Left ventricle myocardium superior (tissue), 1 donor: ENCODE measurements at regions not wholly inside any gene's neighbourhood (a gene's known extent, or its start where the extent isn't known, plus 50 kb on each side); places are given as distances from the start of the nearest gene placed in this dataset.
"Not testable (repeated sequence)": the region's sequence is repeated elsewhere in the genome, so short reads cannot be mapped to it uniquely, and the experiment has no call there.

ENCODE experiments used
- ATAC-seq: fragments of 200-7000 bp; cut with Tn5 transposase; one replicate; pipeline ENCODE4 v1.9.1; 2020; ENCODE audit warnings: mild to moderate bottlenecking, moderate library complexity
- DNase-seq: peaks from one replicate; pipeline ENCODE4 v3.0.0-alpha.2; 2020
- intact Hi-C: fragments of 100-400 bp; cut with micrococcal nuclease; formaldehyde crosslinking; loops from one replicate; pipeline ENCODE4 v1.11.0; 2022
- donor health status: DM: no; HTN: yes; CAD: no; lungs with severe emphysema.

GRCh38 chr12:3365463-3366411 is 125.3 kb upstream of the PRMT8 start:
- peak; percentile 90 for ATAC-seq

DNA sequence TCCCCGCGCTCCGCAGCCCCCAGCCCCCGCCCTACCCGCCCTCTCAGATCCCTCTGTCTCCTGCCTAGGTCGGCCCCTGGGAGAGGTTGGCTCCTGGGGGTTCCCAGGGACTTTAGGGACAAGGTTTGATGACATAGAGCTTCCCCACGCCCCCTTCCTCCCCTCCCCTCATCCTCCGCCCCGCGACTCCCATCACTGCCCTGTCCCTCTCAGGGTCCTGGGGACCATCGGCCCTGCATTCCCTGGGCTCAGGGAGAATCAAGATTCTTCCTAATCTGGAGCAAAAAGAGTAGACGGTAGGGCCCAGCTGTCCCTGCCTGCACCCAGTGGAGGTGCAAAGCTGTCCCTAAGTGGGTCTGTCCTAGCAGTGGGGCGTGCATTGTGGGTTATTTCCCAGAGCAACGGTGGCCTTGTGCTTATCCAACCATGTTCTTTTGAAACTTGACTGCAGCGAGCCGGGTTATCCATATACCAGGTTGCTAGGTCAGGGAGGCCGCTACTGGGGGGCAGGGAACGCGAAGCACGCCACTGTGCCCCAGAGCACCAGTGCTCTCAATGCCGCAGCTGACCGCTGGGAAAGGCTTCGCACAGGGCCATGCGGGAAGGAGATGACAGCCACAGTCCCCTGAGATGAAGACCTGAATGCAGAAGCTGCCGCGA is 124.4 kb upstream of the PRMT8 start:
- DNase-seq (no peak), ATAC-seq (no peak)
- intact Hi-C loops: no loop called here

More at GRCh38 chr12:3365463-3366411, 125.3 kb upstream of the PRMT8 start:
- DNase-seq: peak; percentile 57
- intact Hi-C loops: no loop called here

DNA sequence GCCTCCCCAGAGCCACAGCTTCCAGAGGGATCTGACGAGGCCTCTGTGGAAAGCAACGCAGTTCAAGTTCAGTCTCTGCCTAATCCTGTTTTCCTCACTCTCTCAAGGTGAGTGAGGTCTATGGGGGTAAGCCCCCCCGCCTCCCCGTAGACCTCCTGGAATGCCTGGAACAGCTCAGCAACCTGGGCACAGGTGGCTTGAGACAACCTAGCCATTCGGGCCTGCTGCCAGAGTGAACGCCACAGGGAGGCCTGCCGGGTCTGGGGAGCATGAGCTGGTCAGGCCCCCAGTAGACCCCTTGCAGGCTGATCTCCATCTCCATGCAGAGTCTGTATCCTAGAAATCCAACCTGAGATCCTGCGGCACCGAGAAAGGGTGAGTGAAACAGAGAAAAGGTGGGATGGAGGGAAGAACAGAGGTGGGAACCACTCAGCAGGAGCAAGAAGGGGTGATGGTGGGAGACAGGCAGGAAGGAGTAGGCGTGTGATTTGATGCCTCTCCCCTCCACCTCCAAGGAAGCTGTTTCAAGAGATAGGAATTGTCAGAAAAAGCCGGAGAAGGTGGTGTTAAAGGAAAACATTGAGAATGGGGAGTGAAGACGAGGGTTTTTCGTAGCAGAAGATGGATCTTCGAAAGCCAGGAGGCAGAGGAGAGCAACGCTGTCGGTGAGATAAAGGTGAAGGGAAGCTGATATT is 123.1 kb upstream of the PRMT8 start:
- ATAC-seq (no peak), DNase-seq (no peak)
- intact Hi-C loops: no loop called here

DNA sequence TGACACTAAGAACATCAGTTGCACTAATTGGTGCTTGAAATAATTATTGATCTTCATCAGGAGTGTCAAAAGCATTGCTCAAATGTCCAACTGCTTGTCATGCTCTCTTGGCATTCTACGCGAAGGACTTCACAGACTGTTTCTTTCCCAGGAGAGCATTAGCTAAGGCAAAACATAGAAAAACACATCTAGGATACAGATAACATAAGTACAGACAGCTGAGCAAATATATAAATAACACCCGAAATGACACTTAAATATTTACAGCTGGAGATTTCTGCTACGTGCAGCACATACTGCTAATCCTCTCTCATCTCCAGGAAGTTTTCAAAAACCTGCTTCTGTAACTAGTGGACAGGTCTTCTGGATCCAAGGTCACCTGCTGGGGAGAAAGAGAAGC is 120.0 kb upstream of the PRMT8 start:
- intact Hi-C loops: no loop called here
- ATAC-seq: no peak
- no peak for DNase-seq

- ATAC-seq (no peak), DNase-seq (no peak)
- intact Hi-C loops: no loop called here
Measured at GRCh38 chr12:3375326-3375725, 115.7 kb upstream of the PRMT8 start.

GRCh38 chr12:3376779-3377455 is 114.1 kb upstream of the PRMT8 start:
- ATAC-seq (no peak), DNase-seq (no peak)
- intact Hi-C loops: no loop called here

DNA sequence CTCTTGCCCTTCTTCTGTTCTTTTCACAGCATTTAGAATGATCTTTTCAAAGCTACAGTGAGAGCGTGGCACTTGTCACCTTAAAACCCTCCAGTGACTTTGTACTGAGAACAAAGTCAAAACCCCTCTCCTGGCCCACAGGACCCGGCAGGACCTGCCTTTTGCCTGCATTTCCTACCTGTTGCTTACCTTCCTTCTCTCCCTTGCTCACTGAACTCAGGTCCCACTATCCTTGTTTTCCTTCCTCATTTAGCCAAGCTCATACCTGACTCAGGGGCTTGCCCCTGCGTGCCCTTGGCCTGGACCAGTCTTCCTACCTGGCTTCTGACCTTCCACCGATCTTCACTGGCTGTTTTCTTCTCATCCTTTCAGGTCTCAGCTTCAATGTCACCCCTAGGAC is 112.3 kb upstream of the PRMT8 start:
- ATAC-seq: no peak
- intact Hi-C loops: no loop called here

DNA sequence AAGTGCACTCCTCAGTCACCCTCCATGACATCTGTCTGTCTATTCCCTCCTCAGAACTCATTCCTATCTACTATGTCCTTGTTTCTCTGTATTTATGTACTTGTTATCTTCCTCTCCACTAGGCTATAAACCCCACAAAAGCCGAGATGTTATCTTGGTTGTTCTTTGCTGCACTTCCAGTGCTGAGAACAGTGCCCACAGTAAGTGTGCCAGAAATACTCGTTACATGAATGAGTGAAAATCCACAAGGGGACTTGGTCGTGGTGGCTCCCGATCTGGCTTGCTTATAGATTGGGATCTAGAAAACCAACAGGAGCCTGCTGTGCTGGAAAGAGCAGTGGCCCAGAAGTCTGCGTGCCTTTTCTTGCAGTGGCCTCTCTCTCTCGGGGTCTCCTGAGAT is 111.9 kb upstream of the PRMT8 start:
- DNase-seq (no peak), ATAC-seq (no peak)
- intact Hi-C loops: no loop called here

More for the DNA sequence above, 112.3 kb upstream of the PRMT8 start:
- no peak for DNase-seq

DNA sequence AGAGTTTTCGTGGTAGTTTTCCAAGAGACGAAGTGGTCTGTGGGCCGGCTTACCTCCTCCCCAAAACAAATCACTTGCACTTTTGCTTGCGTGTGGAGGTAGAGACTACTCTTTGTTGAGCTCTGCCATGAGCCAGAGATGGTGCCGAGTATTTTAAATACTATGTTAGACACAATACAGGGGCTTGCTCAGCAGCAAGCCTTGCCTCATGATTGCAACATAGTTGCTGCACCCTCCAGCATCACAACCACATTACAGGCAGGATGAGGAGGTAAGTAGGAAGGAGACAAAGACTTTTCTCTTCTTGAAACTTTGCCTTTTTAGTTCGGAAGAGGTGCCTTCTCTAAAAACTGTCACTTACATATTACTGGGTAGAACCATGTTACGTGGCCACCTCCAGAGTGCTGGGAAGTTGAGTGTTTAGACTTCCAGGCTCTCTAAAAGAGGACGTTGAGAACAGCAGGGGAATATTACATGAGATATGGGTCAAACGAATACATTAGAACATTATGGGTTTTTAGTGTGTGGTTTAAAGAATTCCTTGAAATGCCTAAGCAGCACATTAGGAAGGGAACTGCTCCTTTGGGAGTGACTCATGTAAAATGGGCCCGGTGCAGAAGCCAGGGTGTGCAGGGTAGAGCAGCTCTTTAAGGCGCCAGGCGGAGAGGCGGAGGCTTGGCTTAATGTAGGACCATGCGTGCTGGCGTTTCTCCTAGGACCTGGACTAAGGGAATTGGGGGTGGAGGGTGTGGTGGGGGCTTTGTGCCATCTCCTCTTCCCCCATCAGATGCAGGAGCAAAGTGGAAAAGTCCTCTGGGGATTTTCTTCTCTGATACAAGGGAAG is 110.6 kb upstream of the PRMT8 start:
- intact Hi-C loops: no loop called here
- DNase-seq (peak; percentile 42), ATAC-seq (peak; percentile 82)

GRCh38 chr12:3381059-3382047 is 109.7 kb upstream of the PRMT8 start:
- DNase-seq: no peak
- peak; percentile 74 for ATAC-seq
- intact Hi-C loops: no loop called here

- ATAC-seq (no peak), DNase-seq (no peak)
Measured at GRCh38 chr12:3389986-3390385, 101.0 kb upstream of the PRMT8 start.

DNA sequence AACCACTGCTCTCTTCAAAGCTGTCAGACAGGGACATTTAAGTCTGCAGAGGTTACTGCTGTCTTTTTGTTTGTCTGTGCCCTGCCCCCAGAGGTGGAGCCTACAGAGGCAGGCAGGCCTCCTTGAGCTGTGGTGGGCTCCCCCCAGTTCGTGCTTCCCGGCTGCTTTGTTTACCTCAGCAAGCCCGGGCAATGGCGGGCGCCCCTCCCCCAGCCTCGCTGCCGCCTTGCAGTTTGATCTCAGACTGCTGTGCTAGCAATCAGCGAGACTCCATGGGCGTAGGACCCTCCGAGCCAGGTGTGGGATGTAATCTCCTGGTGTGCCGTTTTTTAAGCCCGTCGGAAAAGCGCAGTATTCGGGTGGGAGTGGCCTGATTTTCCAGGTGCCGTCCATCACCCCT is 93.4 kb upstream of the PRMT8 start:
- DNase-seq, ATAC-seq, intact Hi-C loops: not testable (repeated sequence)

More at GRCh38 chr12:3389986-3390385, 101.0 kb upstream of the PRMT8 start:
- intact Hi-C loops: no loop called here

GRCh38 chr12:3398196-3398789 is 92.7 kb upstream of the PRMT8 start:
- intact Hi-C loops: no loop called here
- ATAC-seq (no peak), DNase-seq (no peak)

DNA sequence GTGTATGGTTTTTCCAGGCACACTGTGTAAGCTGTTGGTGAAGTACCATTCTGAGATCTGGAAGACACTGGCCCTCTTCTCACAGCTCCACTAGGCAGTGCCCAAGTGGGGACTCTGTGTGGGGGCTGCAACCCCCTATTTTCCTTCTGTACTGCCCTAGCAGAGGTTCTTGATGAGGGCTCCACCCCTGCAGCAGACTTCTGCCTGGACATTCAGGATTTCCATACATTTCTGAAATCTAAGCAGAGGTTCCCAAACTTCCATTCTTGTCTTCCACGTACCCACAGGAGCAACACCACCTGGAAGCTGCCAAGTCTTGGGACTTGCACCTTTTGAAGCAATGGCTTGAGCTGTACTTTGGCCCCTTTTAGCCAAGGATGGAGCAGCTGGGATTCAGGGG is 85.2 kb upstream of the PRMT8 start:
- intact Hi-C loops: no loop called here
- DNase-seq (no peak), ATAC-seq (no peak)

DNA sequence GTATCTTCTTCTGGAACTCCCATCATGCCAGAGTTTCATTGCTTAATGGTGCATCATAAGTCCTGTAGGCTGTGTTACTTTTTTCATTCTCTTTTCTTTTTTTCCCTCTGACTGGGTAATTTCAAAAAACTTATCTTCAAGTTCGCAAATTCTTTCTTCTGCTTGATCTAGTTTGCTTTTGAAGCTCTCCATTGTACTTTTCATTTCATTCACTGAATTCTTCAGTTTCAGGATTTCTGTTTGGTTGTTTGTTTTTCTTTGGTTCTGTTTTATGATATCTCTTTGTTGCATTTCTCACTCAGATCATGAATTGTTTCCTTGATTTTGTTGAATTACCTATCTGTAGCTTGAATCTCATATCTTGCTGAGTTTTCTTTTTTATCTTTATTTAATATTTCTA is 83.3 kb upstream of the PRMT8 start:
- DNase-seq: no peak
- intact Hi-C loops: no loop called here
- ATAC-seq: no peak

- DNase-seq: no peak
- ATAC-seq: no peak
- intact Hi-C loops: no loop called here
Measured at GRCh38 chr12:3409662-3410061, 81.3 kb upstream of the PRMT8 start.

DNA sequence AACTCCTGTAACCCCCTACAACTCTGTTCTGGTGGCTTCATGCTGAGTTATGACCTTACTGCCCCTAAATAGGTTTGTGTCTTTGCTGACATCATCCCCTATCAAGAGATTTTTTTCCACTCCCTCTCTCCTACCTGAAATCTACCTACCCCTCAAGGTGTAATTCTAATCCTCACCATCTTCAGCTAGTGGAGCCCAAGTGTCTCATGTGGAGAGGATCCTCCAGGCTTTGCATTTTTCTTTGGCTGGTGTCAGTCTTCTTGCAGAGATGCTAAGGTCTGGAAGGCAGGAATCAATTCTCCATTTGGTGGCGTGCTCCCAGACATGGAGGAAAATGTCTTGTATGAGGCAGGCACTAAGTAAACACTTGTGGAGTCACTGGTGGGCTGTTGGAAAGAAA is 74.8 kb upstream of the PRMT8 start:
- ATAC-seq (no peak), DNase-seq (no peak)
- intact Hi-C loops: no loop called here
